ENCODE measurements at regions not wholly inside any gene's neighbourhood (a gene's known extent, or its start where the extent isn't known, plus 50 kb on each side); places are given as distances from the start of the nearest gene placed in this dataset.

- TF ChIP-seq USF1 (IDR thresholded peaks at IDR 0.05) (no peak), EP300 (IDR thresholded peaks at IDR 0.05; ENCODE audit: borderline replicate concordance) (no peak), MAX (IDR thresholded peaks at IDR 0.05) (no peak)
These were observed 69.4 kb downstream of the TOMM20 start for GRCh38 chr1:235059221-235059620.
